H1 (cell line): ENCODE measurements at regions not wholly inside any gene's neighbourhood (a gene's known extent, or its start where the extent isn't known, plus 50 kb on each side); places are given as distances from the start of the nearest gene placed in this dataset.

Experiments
- ASH2L ChIP-seq: fragments of 200-600, 300-600 bp; sonication (generic); IDR thresholded peaks from one replicate; pipeline ENCODE4 v1.7.1; 2017; ENCODE audit warnings: low read length
- EGR1 ChIP-seq: IDR thresholded peaks from 2 replicates; pipeline ENCODE4 v1.6.1; 2011; ENCODE audit warnings: low read depth, low read length, borderline replicate concordance
- GTF2F1 ChIP-seq: IDR thresholded peaks from 2 replicates; pipeline ENCODE4 v1.6.1; 2012; ENCODE audit warnings: low read depth, low read length, improper control_type of control experiment, borderline replicate concordance
- JUND ChIP-seq: IDR thresholded peaks from 2 replicates; pipeline ENCODE4 v1.6.1; 2011; ENCODE audit warnings: mild to moderate bottlenecking, improper control_type of control experiment, low read length
- KDM4A ChIP-seq: IDR thresholded peaks from one replicate; pipeline ENCODE4 v1.7.1; 2012; ENCODE audit warnings: low read depth, mild to moderate bottlenecking, moderate library complexity, low read length, inconsistent platforms; ENCODE audit not compliant: severe bottlenecking
- PHF8 ChIP-seq: fragments of 200-600 bp; sonication (generic); conservative IDR thresholded peaks from 2 replicates; pipeline ENCODE4 v1.7.1; 2012; ENCODE audit warnings: low read depth, mild to moderate bottlenecking, inconsistent platforms, low read length, moderate library complexity
- RBBP5 ChIP-seq: IDR thresholded peaks from 2 replicates; pipeline ENCODE4 v1.7.1; 2012; ENCODE audit warnings: low read depth, mild to moderate bottlenecking, inconsistent platforms, low read length, moderate library complexity, borderline replicate concordance
- RXRA ChIP-seq: IDR thresholded peaks from 2 replicates; pipeline ENCODE4 v1.6.1; 2011; ENCODE audit warnings: low read depth, mild to moderate bottlenecking, low read length, moderate library complexity; ENCODE audit not compliant: insufficient read depth

GRCh38 chr9:23496489-23497136 lies 329.4 kb downstream of the ELAVL2 start (continued):
- TF ChIP-seq EGR1: no peak
- no peak for TF ChIP-seq PHF8
- no peak for TF ChIP-seq RBBP5
- no peak for TF ChIP-seq JUND
- TF ChIP-seq GTF2F1: no peak
- TF ChIP-seq ASH2L: no peak
- TF ChIP-seq KDM4A: no peak
- TF ChIP-seq RXRA: no peak
